Bone marrow (tissue), 2 donors: ENCODE measurements at regions not wholly inside any gene's neighbourhood (a gene's known extent, or its start where the extent isn't known, plus 50 kb on each side); places are given as distances from the start of the nearest gene placed in this dataset.
"Not testable (repeated sequence)": the region's sequence is repeated elsewhere in the genome, so short reads cannot be mapped to it uniquely, and the experiment has no call there.

Experiments
- DNase-seq, 2 donors: peaks; one replicate each; lab custom pipeline; 2025; lab: John Stamatoyannopoulos, UW

DNA sequence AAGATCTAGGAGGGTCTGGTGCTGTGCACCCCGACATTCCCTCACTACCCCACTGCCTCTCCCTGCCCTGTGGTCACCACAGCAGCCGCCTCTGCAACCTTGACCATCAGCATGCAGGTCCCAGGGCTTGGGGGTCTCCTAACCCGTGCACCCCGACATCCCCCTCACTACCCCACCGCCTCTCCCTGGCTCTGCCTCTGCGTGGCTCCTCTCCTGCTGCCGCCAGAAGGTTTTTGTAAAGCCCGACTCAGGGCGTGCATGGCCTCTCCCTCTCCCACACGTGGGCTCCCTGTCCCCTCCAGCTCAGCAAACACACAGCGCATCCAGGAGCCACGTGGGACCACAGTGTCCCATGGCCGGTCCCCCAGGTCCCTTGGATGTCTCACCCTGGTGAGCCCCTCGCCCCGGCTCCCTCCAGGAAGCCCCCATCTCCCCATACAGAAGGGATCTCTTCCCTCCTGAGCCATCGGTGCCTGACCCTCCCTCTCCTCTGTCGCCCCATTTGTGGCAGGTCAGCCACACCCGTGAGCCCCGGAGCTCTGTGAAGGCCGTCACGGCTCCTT is 112.5 kb upstream of the LPCAT1 start:
- not testable (repeated sequence) for DNase-seq

DNA sequence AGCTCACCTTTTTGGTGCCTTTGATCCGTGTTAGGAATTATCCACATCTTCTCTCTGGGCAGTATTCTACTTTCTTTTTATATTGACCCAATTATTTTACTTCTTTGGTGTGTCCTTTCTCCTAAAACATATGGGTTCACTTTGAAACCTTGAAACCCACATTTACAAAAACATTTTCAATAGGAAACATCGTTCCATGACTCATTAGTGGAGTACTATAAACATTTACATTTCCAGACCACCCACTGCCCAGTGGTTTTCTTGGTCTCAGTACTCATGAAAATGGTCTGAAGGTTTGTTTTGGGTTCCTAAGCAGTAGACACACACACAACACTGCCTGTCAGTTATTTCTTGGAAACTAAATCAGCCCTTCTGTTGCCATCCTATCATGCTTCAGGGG is 111.7 kb upstream of the LPCAT1 start:
- DNase-seq = not testable (repeated sequence)

DNA sequence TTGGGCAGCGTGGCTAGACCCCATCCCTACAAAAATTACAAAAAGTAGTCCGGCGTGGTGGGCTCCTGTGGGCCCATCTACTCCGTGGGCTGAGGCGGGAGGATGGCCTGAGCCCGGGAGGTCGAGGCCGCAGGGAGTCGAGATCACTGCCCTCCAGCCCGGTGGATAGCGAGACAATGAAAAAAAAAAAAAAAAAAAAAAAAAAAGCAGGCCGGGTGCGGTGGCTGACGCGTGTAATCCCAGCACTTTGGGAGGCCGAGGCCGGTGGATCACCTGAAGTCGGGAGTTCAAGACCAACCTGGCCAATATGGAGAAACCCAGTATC is 110.5 kb upstream of the LPCAT1 start:
- DNase-seq = no peak

DNA sequence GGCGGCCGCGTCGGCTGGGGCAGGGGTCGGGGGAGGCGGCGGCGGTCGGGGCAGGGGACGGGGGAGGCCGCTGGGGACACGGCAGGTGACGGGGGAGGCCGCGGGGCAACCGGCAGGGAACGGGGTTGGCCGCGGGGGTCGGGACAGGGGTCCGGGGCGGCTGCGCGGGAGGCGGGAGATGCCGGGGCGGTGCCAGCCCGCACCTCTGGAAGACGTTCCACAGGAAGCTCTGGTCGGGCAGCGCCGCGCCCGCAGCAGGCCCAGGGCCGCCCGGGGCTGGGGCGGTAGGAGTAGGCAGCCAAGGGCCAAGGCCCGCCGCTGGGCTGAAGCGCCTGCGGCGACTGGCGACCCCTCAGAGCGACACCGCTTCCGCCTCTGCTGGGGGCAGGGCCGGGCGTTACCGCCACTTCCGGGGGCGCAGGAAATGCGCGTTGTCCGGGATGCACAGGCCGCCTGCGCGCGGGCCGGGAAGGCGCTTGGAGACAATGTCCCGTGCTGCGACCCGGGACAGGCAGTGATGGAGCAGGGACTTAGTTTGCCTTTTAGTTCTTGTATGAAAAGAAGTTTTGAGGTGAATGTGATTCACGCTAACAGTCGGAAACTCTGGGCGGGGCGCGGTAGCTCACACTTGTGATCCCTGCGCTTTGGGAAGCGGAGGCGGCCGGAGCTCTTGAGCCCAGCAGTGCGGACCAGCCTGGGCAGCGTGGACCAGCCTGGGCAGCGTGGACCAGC is 110.0 kb upstream of the LPCAT1 start:
- DNase-seq = peak; percentile 34 to 50

DNA sequence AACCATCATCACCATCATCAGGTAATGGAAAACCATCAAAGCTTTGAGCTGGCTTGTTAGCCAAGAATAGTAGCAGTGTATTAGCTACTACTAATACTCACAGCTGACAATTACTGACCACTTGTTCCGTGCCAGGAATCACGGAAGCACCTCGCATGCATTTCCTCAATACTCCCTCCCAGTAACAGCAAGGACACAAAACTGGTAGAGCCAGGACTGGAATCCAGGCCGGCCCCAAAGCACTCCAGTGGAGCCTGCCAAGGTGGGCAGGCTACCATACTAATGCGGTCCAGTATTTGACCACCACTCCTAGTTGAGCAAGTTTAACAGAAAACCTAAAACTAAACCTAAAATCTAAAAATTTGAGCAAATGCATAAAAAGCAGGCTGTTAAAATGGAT is 107.2 kb upstream of the LPCAT1 start:
- DNase-seq = not testable (repeated sequence)

DNA sequence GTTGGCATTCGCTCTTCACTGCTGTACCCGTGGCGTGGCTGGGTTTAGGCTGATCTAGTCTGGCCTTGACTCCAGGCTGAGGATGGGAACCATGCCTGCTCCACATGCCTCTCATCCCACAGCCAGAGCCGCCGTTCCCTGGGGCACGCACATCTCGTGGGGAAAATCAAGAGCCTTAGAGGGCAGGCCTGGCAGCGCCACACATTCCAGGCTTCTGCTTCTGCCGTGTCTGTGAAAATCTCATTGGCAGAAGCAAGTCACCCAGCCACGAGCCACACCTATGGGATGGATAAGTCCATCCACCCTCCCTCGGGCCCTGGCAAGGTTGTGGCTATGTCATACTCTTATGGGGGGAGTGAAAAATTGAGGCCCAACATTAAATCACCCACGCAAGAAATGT is 102.6 kb upstream of the LPCAT1 start:
- not testable (repeated sequence) for DNase-seq

DNA sequence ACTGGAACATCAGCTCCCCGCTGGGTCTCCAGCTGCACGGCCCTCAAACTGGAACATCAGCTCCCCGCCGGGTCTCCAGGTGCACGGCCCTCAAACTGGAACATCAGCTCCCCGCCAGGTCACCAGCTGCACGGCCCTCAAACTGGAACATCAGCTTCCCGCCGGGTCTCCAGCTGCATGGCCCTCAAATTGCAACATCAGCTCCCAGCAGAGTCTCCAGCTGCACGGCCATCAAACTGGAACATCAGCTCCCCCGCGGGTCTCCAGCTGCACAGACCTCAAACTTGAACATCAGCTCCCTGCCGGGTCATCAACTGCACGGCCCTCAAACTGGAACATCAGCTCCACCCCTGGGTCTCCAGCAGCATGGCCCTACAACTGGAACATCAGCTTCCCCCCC is 95.8 kb upstream of the LPCAT1 start:
- not testable (repeated sequence) for DNase-seq

DNA sequence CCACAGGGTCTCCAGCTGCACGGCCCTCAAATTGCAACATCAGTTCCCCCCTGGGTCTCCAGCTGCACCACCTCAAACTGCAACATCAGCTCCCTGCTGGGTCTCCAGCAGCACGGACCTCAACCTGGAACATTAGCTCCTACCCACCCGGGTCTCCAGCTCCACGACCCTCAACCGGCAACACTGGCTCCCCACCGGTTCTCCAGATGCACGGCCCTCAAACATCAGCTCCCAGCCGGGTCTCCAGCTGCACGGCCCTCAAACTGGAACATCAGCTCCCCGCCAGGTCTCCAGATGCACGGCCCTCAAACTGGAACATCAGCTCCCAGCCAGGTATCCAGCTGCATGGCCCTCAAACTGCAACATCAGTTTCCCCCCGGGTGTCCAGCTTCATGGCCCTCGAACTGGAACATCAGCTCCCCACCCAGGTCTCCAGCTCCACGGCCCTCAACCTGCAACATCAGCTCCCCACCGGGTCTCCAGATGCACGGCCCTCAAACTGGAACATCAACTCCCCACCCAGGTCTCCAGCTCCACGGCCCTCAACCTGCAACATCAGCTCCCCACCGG is 94.6 kb upstream of the LPCAT1 start:
- not testable (repeated sequence) for DNase-seq

DNA sequence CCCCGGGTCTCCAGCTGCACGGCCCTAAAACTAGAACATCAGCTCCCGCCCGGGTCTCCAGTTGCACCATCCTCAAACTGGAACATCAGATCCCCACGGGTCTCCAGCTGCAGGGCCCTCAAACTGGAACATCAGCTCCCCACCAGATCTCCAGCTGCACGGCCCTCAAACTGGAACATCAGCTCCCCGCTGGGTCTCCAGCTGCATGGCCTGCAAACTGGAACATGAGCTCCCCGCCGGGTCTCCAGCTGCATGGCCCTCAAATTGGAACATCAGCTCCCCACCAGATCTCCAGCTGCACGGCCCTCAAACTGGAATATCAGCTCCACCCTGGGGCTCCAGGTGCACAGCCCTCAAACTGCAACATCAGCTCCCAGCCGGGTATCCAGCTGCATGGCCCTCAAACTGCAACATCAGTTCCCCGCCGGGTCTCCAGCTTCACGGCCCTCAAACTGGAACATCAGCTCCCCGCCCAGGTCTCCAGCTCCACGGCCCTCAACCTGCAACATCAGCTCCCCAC is 93.5 kb upstream of the LPCAT1 start:
- not testable (repeated sequence) for DNase-seq

DNA sequence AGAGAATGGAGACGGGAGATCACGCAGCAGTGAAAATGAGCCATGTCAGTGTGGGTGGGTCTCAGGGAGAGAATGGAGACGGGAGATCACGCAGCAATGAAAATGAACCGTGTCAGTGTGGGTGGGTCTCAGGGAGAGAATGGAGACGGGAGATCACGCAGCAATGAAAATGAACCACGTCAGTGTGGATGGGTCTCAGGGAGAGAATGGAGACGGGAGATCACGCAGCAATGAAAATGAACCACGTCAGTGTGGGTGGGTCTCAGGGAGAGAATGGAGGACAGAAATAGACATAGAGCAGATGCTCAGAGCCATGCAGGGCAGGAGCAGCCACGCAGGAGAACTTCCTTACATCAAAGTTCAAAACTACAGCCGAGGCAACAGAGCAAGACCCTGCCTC is 89.8 kb upstream of the LPCAT1 start:
- DNase-seq = not testable (repeated sequence)

DNA sequence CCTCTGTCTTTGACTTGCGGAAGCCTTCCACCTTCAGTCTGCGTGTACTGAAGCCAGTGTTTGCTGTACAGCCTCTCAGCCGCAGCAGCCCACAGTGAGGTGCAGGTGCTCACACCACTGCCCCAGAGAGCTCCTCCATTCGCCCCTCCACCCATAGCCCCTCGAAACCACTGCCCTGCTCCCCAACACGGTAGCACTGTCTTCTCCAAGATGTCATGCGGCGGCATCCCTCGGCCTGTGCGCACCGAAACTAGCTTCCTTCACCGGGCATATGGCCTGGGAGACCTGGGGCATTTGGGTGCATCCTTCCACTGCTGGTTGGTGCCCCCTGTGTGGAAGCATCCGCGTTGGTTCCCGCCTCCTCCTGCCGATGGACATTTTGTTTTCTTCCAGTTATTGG is 86.8 kb upstream of the LPCAT1 start:
- not testable (repeated sequence) for DNase-seq

DNA sequence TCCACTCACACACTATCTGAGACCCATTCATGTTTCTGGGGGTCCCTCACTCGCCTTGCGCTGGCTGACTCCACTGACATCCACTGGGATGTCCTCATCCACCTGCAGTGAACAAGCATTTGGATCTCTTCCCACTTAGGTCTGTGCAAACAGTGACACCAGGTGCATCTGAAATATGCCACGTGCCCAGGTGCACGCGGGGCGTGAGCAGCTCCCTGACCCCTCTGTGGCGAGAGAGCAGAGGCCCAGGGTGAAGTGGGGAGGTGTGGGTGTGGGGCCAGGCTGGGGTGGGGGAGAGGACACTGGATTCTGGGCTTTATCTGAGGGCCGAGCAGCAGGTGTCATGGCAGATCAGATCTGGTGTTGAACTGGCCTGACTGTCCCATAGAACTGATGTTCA is 85.4 kb upstream of the LPCAT1 start:
- not testable (repeated sequence) for DNase-seq

DNA sequence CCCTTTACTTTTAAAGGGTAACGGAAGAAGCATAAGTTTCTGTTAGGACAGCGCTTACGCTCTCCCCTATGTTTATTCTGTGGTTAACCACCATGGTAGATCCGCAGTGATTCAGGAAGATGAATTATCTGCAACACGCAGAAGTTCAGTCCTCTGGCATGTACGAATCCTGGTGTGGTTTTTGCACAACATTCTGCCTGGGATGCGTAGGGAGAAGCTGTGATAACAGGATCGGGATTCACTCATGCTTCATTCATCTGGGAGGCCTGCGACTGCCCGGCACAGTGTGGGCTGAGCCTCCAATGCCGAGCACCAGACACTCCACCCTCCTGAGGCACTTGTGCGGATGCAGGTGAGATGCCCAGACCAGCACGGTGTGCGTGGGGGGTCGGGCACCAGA is 84.6 kb upstream of the LPCAT1 start:
- DNase-seq = not testable (repeated sequence)

DNA sequence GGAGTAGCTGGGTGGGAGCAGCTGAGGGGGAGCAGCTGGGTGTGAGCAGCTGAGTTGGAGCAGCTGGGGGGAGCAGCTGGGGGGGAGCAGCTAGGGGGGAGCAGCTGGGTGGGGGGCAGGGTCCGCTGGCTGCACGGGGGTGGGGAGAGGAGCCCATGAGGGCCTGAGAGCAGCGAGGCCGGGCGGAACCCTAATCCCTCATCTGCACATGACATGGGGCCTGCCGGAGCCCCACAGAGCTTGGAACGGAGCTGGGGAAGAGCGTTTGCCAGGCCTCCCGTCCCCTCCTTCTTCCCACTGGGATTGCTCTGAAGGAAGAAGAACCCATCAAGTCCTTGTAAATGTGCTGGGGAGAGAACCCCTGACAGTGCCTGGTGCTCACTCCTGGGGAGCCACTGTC is 83.2 kb upstream of the LPCAT1 start:
- DNase-seq = not testable (repeated sequence)

DNA sequence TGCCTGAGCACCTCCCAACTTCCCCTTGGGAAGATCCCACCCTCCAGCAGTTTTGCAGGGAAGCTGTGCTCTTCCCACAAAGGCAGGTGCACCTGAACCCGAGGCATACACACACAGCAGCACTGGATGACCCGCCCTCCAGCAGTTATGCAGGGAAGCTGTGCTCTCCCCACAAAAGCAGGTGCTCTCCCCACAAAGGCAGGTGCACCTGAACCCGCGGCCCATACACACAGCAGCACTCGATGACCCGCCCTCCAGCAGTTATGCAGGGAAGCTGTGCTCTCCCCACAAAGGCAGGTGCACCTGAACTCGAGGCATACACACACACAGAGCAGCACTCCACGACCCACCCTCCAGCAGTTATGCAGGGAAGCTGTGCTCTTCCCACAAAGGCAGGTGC is 80.2 kb upstream of the LPCAT1 start:
- DNase-seq = not testable (repeated sequence)

DNA sequence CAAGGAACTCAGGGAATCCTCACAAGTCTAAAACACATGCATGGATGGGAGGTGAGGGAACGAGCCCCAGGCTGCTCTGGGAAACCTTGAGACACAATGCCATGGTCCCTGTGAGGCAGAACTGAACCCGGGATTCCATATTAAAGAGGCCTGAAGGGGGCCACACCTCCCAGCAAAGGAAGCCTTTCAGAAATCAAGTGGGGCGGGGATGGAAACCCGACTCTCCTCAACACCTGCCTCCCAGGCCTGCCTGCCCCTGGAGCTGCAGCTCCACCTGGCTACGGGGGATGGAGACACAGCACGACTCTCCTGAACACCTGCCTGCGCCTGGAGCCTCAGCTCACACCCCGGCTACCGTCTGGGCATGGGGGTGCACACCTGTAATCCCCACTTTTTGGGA is 77.8 kb upstream of the LPCAT1 start:
- not testable (repeated sequence) for DNase-seq

DNA sequence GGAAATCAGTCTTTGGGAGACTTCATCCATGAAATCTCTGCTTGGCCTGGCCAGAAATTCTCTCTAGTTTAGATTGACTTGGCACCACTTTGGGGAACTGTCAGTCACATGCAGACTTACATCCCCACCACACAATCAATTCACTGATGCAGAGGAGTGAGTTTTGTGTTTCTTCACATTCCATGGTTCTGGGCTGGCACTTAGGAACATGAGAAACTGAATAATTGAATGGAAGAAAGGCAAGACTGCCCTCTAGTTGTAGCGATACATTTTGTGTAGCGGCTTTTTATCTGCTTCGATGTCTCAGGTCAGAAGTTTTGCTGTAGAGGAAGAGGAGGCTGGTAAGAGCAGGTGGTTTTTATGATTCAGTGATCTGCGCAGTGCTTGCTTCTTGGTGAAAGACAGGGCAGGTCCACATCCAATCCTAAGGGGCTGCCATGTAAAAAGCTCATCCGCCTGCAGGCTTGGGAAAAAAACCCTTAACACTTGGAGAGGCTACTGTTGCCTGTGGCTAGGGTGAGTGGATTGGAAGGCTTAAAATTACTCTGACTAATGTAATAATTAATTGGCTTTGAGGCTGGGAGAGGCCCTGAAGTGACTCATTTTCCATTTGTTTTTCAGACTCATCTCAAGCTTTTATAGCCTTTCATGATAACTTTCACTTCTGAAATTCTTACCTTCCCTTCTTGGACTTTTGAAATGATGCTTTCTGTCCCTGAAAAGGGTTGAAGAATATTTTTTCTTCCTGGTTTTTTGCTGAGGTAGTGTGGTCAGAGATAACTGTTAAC is 75.4 kb upstream of the LPCAT1 start:
- not testable (repeated sequence) for DNase-seq

DNA sequence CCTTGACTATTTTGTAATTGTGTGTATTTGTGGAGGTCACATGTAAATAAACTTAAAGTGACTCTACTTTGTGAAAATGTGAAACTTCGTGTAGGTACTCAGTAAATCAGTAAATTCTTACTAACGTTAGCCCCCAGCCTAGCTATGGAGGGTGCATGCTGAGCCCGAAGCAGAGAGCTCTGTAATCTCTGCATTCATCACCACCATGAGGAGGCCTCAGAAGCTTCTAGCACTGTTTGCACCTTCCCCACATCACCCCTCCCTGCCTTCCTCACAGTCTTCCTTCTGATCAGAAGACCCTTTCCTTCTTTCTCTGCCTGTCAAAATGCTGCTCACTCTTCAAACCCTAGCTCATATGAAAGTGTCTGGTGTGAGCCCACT is 73.3 kb upstream of the LPCAT1 start:
- not testable (repeated sequence) for DNase-seq

DNA sequence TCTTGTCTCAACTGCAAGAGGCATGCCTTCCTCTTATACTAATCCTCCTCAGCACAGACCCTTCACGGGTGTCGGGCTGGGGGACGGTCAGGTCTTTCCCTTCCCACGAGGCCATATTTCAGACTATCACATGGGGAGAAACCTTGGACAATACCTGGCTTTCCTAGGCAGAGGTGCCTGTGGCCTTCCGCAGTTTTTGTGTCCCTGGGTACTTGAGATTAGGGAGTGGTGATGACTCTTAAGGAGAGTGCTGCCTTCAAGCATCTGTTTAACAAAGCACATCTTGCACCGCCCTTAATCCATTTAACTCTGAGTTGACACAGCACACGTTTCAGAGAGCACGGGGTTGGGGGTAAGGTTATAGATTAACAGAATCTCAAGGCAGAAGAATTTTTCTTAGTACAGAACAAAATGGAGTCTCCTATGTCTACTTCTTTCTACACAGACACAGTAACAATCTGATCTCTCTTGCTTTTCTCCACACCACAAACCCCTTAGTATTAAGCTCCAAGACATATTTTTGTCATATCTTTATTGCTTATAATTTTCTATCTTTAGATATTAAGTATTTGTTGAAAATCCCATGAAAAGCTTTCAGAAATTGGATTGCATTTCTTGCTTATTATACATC is 72.8 kb upstream of the LPCAT1 start:
- not testable (repeated sequence) for DNase-seq

DNA sequence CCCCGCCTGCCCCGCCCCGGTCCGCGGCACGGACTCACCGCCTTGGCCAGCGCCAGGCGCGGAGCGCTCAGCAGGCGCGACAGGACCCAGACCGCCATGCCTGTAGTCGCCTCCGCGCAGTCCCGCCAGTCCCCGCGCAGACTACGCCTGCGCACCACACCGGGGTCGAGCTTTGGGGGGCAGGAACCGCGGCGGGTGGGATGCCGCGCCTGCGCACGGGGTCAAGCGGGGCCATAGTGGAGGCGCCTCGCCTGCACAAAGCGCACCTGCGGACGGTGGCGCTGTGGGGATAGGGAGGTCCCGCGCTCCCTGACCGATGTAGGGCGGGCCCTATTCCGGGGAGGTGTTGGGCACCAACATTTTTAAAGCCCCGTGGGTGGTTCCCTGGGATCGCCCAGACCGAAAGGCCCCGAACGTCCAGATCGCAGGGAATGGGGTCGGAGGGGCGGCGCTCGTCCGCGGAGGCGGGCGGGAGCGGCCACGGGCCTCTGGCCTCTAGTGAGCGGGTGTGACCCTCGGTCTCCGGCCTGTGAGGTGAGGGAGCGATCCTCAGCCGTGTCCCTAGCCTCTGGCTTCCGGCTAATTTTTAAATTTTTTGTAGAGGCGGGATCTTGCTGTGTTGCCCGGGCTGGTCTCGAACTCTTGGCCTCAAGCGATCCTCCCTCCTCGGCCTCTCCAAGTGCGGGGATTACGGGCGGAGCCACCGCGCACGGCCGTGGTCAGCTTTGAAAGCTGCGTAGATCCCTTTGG is 70.8 kb upstream of the LPCAT1 start:
- peak; percentile 33 to 39 for DNase-seq

DNA sequence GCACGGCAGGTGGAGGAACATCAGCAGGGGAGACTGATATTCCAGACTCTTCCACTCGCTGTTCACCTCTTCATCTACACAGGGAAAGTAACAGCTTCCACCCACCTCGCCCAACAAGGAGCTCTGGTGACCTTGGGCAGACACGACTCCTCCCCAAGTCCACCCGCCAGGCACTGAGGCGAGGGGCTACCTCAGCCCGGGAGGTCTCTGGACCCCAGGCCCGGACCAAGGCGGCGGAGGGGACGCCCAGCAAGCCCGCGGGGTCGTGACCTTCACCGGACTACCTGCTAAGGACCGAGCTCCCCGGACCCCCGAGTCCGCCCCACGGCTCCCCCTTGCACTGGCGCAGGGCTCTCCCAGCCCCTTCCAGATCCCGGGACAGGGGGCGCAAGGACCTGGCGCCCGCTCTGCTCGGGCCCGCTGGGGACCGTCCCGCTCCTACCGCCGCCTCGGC is 70.2 kb upstream of the LPCAT1 start:
- no peak for DNase-seq
